GM13977 (cell line): ENCODE measurements at regions not wholly inside any gene's neighbourhood (a gene's known extent, or its start where the extent isn't known, plus 50 kb on each side); places are given as distances from the start of the nearest gene placed in this dataset.

ENCODE experiments used
- DNase-seq: peaks from one replicate; pipeline ENCODE4 v3.0.0; 2012; ENCODE audit warnings: low spot score
- in situ Hi-C: fragments of 300-500 bp; cut with MboI; formaldehyde crosslinking; loops from one replicate; pipeline ENCODE4 v1.12.0; 2022; ENCODE audit warnings: low sequenced_read_pairs, low pct_unique_long_range_greater_than_20kb, mixed read lengths, inconsistent platforms; ENCODE audit not compliant: unreplicated experiment
- TF ChIP-seq, protein P1 (sequence below): IDR thresholded peaks from 2 replicates; pipeline ENCODE4 v1.5.1; 2012; ENCODE audit warnings: mild to moderate bottlenecking, control low read depth; ENCODE audit not compliant: insufficient read depth; ENCODE audit errors: extremely low read depth, missing control alignments

DNA sequence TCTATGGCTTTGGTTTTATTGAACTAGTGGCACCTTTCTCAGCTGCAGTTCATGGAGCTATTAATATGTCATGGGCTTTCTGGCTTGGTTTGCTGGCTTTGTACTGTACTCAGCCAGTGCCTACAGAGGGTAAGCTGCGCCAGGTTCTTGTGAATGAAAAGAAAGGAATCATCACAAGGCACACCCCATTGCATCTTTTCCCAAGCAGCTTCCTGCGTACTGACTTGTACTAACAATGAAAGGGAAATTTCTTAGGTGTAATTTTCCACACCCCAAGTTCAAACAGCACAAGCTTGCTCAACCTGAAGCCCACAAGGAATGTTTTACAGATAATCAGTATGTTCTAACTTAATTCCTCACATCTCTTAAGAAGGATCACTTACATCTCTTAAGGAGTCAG lies 78.0 kb upstream of the TNFSF18 start:
- in situ Hi-C loops = no loop called here
- TF ChIP-seq, protein P1, sequence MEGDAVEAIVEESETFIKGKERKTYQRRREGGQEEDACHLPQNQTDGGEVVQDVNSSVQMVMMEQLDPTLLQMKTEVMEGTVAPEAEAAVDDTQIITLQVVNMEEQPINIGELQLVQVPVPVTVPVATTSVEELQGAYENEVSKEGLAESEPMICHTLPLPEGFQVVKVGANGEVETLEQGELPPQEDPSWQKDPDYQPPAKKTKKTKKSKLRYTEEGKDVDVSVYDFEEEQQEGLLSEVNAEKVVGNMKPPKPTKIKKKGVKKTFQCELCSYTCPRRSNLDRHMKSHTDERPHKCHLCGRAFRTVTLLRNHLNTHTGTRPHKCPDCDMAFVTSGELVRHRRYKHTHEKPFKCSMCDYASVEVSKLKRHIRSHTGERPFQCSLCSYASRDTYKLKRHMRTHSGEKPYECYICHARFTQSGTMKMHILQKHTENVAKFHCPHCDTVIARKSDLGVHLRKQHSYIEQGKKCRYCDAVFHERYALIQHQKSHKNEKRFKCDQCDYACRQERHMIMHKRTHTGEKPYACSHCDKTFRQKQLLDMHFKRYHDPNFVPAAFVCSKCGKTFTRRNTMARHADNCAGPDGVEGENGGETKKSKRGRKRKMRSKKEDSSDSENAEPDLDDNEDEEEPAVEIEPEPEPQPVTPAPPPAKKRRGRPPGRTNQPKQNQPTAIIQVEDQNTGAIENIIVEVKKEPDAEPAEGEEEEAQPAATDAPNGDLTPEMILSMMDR = no peak
- no peak for DNase-seq

DNA sequence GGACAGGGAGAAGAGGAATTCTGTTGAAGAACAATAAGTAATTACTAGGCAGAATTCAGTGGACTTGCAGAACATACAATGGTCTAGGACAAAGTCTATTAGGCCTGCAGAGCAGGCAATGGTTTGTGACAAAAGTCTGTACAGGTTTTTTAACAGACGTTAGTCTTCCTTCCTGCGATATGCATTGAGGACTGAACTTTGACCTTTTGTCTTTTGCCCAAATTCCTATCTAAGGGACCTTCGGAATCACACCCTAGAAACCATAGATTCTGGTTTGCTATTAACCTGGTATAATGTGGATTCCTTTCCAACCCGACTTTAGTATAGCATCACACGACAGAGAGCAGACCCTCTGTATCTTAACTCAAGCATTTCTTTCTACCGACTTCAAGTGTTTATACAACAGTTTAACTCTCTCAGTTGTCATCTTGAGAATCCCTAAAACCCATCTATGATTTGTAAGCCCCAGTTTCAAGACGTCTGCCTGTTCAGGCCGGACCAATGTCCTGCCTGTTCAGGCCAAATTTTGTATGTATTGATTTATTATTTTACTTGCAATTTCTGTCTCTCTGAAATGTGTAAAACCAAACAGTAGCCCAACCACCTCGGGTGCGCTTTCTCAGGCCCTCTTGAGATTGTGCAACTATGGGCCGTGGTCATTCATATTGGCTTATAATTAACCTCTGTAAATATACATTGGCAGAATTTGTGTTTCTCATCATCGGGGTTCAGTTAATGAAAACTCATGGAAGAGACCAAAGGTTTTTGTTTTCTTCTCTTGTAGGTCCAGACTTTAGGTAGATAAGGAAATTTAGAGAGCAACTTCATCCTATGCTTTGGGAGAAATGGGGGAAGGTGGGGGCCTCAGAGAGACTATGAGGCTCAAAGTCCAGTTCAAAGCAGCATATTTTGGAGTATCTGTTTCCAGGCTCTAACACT lies 76.9 kb upstream of the TNFSF18 start:
- no peak for DNase-seq
- in situ Hi-C loops = no loop called here
- TF ChIP-seq, protein P1 = no peak

DNA sequence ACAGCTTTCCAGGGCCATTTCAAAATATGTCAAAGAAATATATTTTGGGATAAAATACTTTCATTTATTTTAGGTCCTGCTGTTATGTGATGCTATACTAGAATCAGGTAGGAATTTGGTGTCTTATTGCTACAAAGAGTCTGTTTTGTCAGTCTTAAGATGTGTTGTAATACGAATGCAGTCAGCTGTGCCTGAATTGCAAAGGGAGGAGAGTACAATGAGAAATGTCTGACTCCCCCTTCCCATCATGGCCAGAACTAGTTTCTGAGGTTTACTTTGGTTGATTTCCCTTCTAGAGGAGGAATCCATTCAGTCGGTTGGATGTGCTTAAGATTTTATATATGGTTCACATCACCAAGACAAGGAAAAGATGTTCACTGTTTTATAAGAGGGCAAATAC lies 75.7 kb upstream of the TNFSF18 start:
- TF ChIP-seq, protein P1 = no peak
- DNase-seq = no peak
- in situ Hi-C loops = no loop called here

DNA sequence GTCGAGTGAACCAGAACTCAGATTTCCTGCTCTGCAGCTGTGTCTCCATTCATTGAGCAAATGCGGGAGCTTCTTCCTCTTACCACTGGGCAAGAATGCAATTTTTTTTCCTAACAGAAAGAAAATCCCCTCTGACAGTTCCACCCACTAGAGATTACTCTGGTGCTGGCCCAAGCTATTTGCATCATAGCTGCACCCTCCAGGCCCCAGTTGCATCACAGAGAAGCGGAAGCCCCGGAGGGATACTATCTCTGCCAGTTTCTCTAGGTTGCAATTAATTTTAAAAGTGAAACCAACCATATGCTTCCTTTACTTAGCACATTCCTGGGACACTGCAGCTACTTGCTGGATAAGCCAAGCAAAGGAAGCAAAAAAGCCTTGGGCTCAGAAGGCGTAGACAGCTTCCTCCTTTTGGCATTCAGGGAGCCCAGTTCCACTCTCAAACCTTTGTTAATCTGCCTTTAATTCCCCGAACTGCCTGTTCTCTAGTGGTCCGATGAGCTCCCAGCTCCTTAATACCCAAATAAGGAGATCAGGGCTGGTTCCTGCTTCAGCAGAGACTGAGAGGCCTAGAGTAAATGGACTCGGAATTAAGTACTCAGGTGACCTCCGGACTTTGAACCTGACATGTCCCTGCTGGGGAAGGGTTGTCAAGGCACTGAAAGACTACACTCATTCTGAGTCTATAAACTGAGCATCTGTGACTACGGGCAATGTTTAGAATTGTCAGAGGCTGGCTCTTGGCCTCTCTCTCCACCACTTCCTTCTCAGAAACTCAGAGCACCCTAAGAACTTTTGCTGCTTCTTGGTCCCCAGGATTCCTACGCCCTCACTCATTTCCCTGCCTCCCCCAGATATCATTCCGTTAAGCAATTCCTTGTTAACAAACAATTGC lies 72.5 kb upstream of the TNFSF18 start:
- TF ChIP-seq, protein P1 = no peak
- in situ Hi-C loops = no loop called here
- DNase-seq = no peak

DNA sequence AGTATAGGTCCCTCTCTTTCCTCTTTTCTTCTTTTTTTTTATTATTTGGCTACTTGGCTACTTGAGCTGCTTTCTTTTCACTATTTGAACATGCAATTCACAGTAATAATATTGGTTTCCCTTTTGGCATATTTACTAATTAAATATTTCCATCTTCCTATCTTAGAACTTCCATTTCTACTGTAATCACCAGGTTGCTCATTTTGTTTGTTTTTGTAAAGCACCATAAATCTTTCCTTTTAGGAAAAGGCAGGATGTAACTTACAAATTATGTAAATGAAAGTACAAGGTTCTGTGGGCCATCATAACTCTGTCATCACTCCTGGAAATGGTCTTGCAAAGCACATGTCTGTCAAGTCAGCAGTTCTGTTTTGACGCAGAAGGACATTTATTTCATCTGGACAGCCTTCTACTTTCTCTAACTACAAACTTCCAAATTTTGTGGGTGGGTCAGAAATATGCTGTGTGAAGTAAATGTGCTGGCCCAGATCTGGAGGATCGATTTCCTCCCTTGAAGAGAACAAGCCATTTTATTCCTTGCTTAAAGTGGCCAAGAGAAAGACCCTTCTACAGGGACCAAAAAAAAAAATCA lies 71.7 kb upstream of the TNFSF18 start:
- in situ Hi-C loops = no loop called here
- no peak for DNase-seq
- TF ChIP-seq, protein P1 = no peak

DNA sequence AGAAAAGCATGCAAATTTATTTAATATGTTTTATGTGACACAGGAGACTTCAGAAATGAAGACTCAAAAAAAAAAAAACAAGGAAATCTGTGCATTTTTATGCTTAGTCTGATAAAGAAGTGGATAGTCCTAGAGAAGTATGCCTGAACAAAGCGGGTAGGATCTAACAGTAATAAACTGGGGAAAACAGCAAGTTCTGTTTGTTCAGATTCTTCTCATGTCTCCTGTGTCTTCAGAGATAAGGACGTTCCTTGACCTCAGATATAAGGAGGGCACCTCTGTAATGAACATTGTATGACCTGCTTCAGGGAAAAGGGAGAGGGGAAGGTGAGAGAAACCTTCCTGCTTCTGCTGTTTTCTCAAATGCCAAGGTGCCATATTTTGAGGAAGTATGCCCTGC lies 67.7 kb upstream of the TNFSF18 start:
- in situ Hi-C loops = no loop called here
- no peak for DNase-seq
- TF ChIP-seq, protein P1 = no peak
